GF-D8 (cell line): ENCODE measurements at regions not wholly inside any gene's neighbourhood (a gene's known extent, or its start where the extent isn't known, plus 50 kb on each side); places are given as distances from the start of the nearest gene placed in this dataset.
"Not testable (repeated sequence)": the region's sequence is repeated elsewhere in the genome, so short reads cannot be mapped to it uniquely, and the experiment has no call there.

ENCODE experiments used
- DNase-seq: peaks from one replicate; lab custom pipeline; 2025; lab: John Stamatoyannopoulos, UW

- no peak for DNase-seq
Measured at GRCh38 chr11:86147004-86147403, 78.1 kb upstream of the PICALM start.

GRCh38 chr11:86145439-86146156 is 76.7 kb upstream of the PICALM start:
- no peak for DNase-seq

- DNase-seq = no peak
Measured at GRCh38 chr11:86144846-86145245, 76.0 kb upstream of the PICALM start.

GRCh38 chr11:86144087-86144486 is 75.2 kb upstream of the PICALM start:
- DNase-seq = not testable (repeated sequence)

- DNase-seq = no peak
Measured at GRCh38 chr11:86143087-86144030, 74.5 kb upstream of the PICALM start.

- no peak for DNase-seq
Measured at GRCh38 chr11:86142170-86142569, 73.3 kb upstream of the PICALM start.

- no peak for DNase-seq
Measured at GRCh38 chr11:86141727-86142126, 72.8 kb upstream of the PICALM start.

- DNase-seq = no peak
Measured at GRCh38 chr11:86140334-86140990, 71.6 kb upstream of the PICALM start.

- no peak for DNase-seq
Measured at GRCh38 chr11:86138958-86139357, 70.1 kb upstream of the PICALM start.

GRCh38 chr11:86136538-86136937 is 67.7 kb upstream of the PICALM start:
- no peak for DNase-seq

GRCh38 chr11:86135319-86135714 is 66.4 kb upstream of the PICALM start:
- DNase-seq = no peak

GRCh38 chr11:86134580-86135318 is 65.9 kb upstream of the PICALM start:
- peak; percentile 41 for DNase-seq

- DNase-seq = no peak
Measured at GRCh38 chr11:86132667-86133249, 63.9 kb upstream of the PICALM start.

GRCh38 chr11:86129740-86130540 is 61.1 kb upstream of the PICALM start:
- DNase-seq = no peak

- DNase-seq = no peak
Measured at GRCh38 chr11:86128914-86129313, 60.0 kb upstream of the PICALM start.

GRCh38 chr11:86126862-86127261 is 58.0 kb upstream of the PICALM start:
- DNase-seq = no peak

- no peak for DNase-seq
Measured at GRCh38 chr11:86124251-86125233, 55.7 kb upstream of the PICALM start.

GRCh38 chr11:86122773-86123172 is 53.9 kb upstream of the PICALM start:
- no peak for DNase-seq

- no peak for DNase-seq
Measured at GRCh38 chr11:86120807-86121206, 51.9 kb upstream of the PICALM start.
